IMR-90 (cell line): ENCODE measurements at regions not wholly inside any gene's neighbourhood (a gene's known extent, or its start where the extent isn't known, plus 50 kb on each side); places are given as distances from the start of the nearest gene placed in this dataset.

Source experiments
- BHLHE40 ChIP-seq: fragments of 150-350 bp; IDR thresholded peaks from 2 replicates; pipeline ENCODE4 v1.6.1; 2016; ENCODE audit warnings: mild to moderate bottlenecking, low read depth, low read length
- CEBPB ChIP-seq: IDR thresholded peaks from 2 replicates; pipeline ENCODE4 v1.6.1; 2012; ENCODE audit warnings: low read depth, low read length, improper control_type of control experiment
- CTCF ChIP-seq: conservative IDR thresholded peaks from 2 replicates; pipeline ENCODE4 v1.5.1; 2012; ENCODE audit warnings: mild to moderate bottlenecking, low read depth, low read length, improper control_type of control experiment
- ELK1 ChIP-seq: fragments of 150-350 bp; IDR thresholded peaks from 2 replicates; pipeline ENCODE4 v1.6.1; 2016; ENCODE audit warnings: low read depth, mild to moderate bottlenecking, low read length, moderate library complexity, borderline replicate concordance
- FOS ChIP-seq: fragments of 150-350 bp; IDR thresholded peaks from 2 replicates; pipeline ENCODE4 v1.6.1; 2016; ENCODE audit warnings: low read depth, low read length
- MAFK ChIP-seq: IDR thresholded peaks from 2 replicates; pipeline ENCODE4 v1.6.1; 2012; ENCODE audit warnings: low read depth, low read length, improper control_type of control experiment
- MAZ ChIP-seq: IDR thresholded peaks from 2 replicates; pipeline ENCODE4 v1.6.1; 2012; ENCODE audit warnings: low read depth, mild to moderate bottlenecking, low read length, improper control_type of control experiment, moderate library complexity, borderline replicate concordance
- MXI1 ChIP-seq: IDR thresholded peaks from 2 replicates; pipeline ENCODE4 v1.6.1; 2012; ENCODE audit warnings: low read depth, mild to moderate bottlenecking, low read length, moderate library complexity, borderline replicate concordance
- POLR2A ChIP-seq: IDR thresholded peaks from 2 replicates; pipeline ENCODE4 v1.6.1; 2012; ENCODE audit warnings: mild to moderate bottlenecking, low read depth, low read length
- RAD21 ChIP-seq: IDR thresholded peaks from 2 replicates; pipeline ENCODE4 v1.6.1; 2012; ENCODE audit warnings: low read length, improper control_type of control experiment
- RCOR1 ChIP-seq: IDR thresholded peaks from 2 replicates; pipeline ENCODE4 v1.6.1; 2012; ENCODE audit warnings: mild to moderate bottlenecking, low read length, improper control_type of control experiment; ENCODE audit not compliant: insufficient replicate concordance
- RFX5 ChIP-seq: IDR thresholded peaks from 2 replicates; pipeline ENCODE4 v1.8.0; 2012; ENCODE audit warnings: low read depth, mild to moderate bottlenecking, low read length, moderate library complexity
- SMC3 ChIP-seq: fragments of 150-350 bp; IDR thresholded peaks from 2 replicates; pipeline ENCODE4 v1.6.1; 2016; ENCODE audit warnings: low read depth, mild to moderate bottlenecking, antibody characterized with exemption, low read length, moderate library complexity
- USF2 ChIP-seq: fragments of 150-350 bp; IDR thresholded peaks from 2 replicates; pipeline ENCODE4 v1.6.1; 2017; ENCODE audit warnings: mild to moderate bottlenecking, antibody characterized with exemption, low read length, low read depth

GRCh38 chr5:166862581-166862980, 1428.9 kb upstream of the WWC1 start:
- no peak for TF ChIP-seq CTCF
- no peak for TF ChIP-seq RCOR1
- TF ChIP-seq FOS, result no peak
- no peak for TF ChIP-seq ELK1
- no peak for TF ChIP-seq SMC3
- TF ChIP-seq RAD21, result no peak
- no peak for TF ChIP-seq POLR2A
- no peak for TF ChIP-seq RFX5
- no peak for TF ChIP-seq CEBPB
- no peak for TF ChIP-seq MAFK
- TF ChIP-seq USF2, result no peak
- TF ChIP-seq BHLHE40, result no peak
- TF ChIP-seq MAZ, result no peak
- TF ChIP-seq MXI1, result no peak
